ENCODE measurements at regions not wholly inside any gene's neighbourhood (a gene's known extent, or its start where the extent isn't known, plus 50 kb on each side); places are given as distances from the start of the nearest gene placed in this dataset. TPM values are rescaled to one million over a fixed set of nuclear protein-coding genes. Genes with fewer than 3 reads are reported as not detected.
"Not testable (repeated sequence)": the region's sequence is repeated elsewhere in the genome, so short reads cannot be mapped to it uniquely, and the experiment has no call there.

DNA sequence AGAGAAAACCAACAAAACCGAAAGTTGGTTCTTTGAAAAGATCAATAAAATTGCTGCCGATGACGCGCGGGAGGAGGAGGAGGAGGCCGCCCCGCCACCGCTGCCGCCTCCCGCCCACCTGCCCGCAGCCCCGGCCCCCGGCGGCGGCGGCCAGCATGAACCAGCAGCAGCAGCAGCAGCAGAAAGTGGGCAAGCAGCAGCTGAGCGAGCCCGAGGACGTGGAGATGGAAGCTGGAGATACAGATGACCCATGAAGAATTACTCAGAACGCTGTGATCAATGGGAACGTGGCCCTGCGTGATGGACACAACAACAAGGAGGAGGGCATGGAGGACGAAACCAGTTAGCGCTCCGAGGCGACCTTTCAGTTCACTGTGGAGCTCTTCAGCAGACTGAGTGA lies 53.9 kb upstream of the EFNA5 start (continued):
- TF ChIP-seq ZNF462 (CRISPR knock-in tag; IDR thresholded peaks at IDR 0.05) (no peak), EZH2phosphoT487 (IDR thresholded peaks at IDR 0.05; ENCODE audit: unreplicated experiment) (no peak), ZNF114 (CRISPR knock-in tag; IDR thresholded peaks at IDR 0.05) (no peak), CREB1 (CRISPR knock-in tag; IDR thresholded peaks at IDR 0.05; ENCODE audit: low read depth) (no peak), ZNF331 (CRISPR knock-in tag; IDR thresholded peaks at IDR 0.05; ENCODE audit: low read depth) (no peak), NANOG (IDR thresholded peaks at IDR 0.05; ENCODE audit: borderline replicate concordance) (no peak), STAT1 (IDR thresholded peaks at IDR 0.05; ENCODE audit: unreplicated experiment) (no peak)

DNA sequence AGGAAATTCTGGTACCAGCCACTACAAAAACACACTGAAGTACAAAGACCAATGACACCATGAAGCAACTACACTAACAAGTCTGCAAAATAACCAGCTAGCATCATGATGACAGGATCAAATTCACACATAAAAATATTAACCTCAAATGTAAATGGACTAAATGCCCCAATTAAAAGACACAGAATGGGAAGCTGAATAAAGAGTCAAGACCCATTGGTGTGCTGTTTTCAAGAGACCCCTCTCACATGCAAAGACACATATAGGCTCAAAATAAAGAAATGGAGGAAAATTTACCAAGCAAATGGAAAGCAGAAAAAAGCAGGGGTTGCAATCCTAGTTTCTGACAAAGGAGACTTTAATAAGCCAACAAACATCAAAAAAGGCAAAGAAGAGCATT lies 50.5 kb upstream of the EFNA5 start:
- H3K36me3 ChIP-seq (ENCODE audit: insufficient read depth); ATAC-seq; H2AFZ ChIP-seq; H3K4me1 ChIP-seq (ENCODE audit: insufficient read depth); H3K9me2 ChIP-seq (ENCODE audit: insufficient read depth); H3K27ac ChIP-seq (ENCODE audit: low read depth); H3K79me2 ChIP-seq (replicated peaks; ENCODE audit: insufficient read depth); DNase-seq (ENCODE audit: low spot score); H3K4me2 ChIP-seq; H3K27me3 ChIP-seq (ENCODE audit: insufficient read depth); H3F3A ChIP-seq (replicated peaks; ENCODE audit: low read depth); H3K4me1 Mint-ChIP-seq; H4K20me1 ChIP-seq (replicated peaks; ENCODE audit: insufficient read depth); H3K4me3 Mint-ChIP-seq; H3K4me3 ChIP-seq; H3K27ac Mint-ChIP-seq; H3K36me3 Mint-ChIP-seq (ENCODE audit: low read depth); H3K27me3 Mint-ChIP-seq (ENCODE audit: insufficient read depth, low read depth, poor library complexity): not testable (repeated sequence)
- peaks cover 26% of the 10 kb centered on the region; the same call in 2 of the 3 replicates for H3K9me3 Mint-ChIP-seq

Small RNA genes in the stretch of these regions (small RNA-seq; reads per million reads assigned to genes)
- not detected for gene RN7SL782P (ENCODE audit: low replicate concordance)
